HG02610 (cell line): ENCODE measurements at regions not wholly inside any gene's neighbourhood (a gene's known extent, or its start where the extent isn't known, plus 50 kb on each side); places are given as distances from the start of the nearest gene placed in this dataset.
"Not testable (repeated sequence)": the region's sequence is repeated elsewhere in the genome, so short reads cannot be mapped to it uniquely, and the experiment has no call there.

ENCODE experiments used
- ATAC-seq: cut with Tn5 transposase; IDR thresholded peaks from one replicate; pipeline ENCODE4 v1.9.1; 2021; ENCODE audit warnings: mild to moderate bottlenecking, moderate library complexity; ENCODE audit not compliant: unreplicated experiment

DNA sequence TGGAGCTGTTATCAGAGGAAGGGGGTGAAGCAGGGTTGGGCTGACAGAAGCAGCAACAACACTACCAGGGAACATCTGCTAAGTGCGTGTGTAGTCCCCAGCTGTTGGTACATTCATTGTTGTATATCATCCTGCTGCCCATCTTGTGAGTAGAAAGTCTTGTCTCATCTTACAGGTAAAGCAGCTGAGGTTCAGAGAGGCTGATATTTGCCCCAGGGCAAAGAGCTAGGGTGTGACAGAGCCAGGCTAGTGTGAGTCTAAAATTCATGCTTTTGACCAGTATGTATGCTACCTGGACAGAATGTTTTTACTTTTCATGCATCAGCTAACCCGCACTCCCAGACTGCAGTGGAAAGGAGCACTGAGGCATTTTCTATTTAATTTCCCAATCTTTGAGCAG lies 221.6 kb downstream of the STK31 start:
- no peak for ATAC-seq

- no peak for ATAC-seq
Observed at GRCh38 chr7:23938215-23938614, 228.2 kb downstream of the STK31 start.

DNA sequence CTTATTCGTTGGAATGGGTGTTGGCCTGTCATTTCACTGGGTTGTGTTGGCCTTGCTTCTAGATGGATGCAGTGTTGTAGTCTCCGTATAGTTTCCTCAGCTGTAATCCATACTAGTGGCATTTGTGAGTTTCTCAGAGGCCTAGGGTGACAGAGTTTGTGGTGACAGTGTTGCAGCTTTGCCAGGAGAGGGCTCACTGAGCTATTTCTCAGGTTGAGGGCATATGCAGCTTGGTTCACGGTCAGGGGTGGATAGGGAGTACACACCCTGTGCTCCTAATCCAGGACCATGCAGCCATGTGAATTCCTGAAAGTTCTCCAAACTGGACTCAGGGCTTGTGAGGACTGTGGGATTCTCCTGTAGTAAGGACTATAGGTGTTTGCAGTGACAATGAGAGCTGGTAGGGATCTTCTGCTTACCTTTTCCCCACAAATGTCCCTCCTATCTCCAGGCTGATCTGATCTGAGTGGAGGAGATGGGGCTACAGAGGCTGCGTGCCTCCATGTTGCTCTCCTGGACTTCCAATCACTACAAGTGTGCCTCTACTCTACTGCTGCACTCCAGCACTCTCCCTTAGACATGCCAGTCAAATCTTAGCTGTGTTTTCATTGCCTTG lies 229.0 kb downstream of the STK31 start:
- no peak for ATAC-seq

DNA sequence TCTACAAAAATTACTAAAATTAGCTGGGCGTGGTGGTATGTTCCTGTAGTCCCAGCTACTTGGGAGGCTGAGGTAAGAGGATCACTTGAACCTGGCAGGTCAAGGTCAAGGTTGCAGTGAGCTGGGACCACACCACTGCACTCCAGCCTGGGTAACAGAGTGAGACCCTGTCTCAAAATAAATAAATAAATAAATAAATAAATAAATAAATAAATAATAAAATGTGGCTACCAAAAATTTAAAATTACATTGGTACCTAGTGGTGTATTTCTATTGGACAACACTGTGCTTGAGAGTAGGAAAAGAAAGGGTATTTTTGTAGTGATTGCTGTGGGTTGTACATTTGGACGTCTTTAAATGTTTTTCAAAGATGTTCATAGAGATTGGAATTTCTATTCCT lies 229.7 kb downstream of the STK31 start:
- not testable (repeated sequence) for ATAC-seq

GRCh38 chr7:23941551-23941950 lies 231.5 kb downstream of the STK31 start:
- no peak for ATAC-seq

DNA sequence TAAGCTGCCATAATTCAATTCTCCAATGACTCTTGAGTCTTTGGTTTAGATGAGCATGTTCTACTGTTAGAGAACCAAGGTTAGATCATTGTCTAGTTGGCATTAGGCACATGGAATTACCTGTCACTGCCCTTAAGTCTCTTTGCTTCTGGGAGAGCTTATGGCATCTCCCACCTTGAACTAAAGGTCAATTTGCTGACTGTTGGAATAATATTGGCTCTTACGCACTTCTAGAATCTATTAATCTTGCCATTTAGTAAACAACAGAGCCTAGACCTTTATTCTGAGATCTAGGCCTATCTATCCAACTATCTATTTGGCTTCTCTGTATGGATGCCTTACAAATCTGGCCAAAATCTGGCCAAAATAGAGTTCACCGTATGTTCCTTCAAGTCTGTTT lies 232.0 kb downstream of the STK31 start:
- no peak for ATAC-seq

DNA sequence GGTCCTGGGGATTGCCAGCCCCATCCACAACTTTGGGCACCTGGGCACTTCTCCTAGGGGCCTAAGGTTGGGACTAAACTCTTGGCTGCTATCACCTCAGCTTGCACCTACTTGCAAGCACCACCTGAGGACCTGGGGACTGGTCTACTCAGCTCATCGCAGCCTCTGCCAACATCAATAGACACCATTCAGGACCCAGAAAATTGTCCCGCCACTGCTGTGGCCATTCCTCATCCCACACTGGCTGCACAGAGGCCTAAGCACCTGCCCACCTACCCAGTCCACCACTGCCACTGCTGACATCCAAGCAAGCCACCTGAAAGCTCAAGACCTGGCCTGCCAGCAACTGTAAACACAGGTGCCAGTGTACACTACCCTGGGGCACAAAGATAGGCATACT lies 234.1 kb downstream of the STK31 start:
- ATAC-seq = no peak

GRCh38 chr7:23945472-23945871 lies 235.5 kb downstream of the STK31 start:
- ATAC-seq = no peak

DNA sequence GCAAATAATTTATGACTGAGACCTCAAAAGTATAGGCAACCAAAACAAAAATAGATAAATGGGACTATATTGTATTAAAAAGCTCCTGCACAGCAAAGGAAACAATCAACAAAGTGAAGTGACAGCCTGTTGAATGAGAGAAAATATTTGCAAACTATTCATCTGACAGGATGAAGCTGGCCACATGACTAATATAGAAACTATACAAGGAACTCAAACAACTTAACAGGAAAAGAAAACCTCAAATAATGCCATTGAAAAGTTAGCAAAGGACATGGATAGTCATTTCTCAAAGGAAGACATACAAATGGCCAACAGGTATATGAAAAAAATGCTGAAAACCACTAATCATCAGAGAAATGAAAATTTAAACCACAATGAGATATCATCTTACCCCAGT lies 245.1 kb downstream of the STK31 start:
- no peak for ATAC-seq

DNA sequence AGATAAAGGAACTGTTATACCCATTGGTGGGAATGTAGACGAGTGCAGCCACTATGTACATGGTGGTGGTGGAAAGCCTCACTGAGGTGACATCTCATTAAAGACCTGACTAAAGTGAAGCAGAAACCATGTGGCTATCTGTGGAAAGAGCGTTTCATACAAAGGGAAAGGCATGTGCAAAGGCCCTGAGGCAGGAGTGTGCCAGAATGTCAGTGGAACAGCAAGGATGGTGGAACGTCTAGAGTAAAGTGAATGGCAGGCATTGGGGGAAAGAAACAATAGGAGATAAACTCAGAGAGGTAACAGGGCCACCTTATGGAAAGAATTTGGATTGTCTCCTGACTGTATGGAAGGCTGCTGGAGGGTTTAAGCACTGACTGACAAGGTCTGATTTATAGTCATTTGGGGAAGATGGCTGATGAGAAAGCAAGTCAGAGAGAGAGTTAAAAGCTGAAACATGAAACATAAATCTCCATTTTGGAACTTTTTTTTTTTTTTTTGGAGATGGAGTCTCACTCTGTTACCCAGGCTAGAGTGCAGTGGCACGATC lies 245.7 kb downstream of the STK31 start:
- no peak for ATAC-seq

GRCh38 chr7:23956772-23957576 lies 247.0 kb downstream of the STK31 start:
- ATAC-seq = no peak

- ATAC-seq = no peak
Observed at GRCh38 chr7:23959821-23960220, 249.8 kb downstream of the STK31 start.

- no peak for ATAC-seq
Observed at GRCh38 chr7:23960361-23960760, 250.3 kb downstream of the STK31 start.

DNA sequence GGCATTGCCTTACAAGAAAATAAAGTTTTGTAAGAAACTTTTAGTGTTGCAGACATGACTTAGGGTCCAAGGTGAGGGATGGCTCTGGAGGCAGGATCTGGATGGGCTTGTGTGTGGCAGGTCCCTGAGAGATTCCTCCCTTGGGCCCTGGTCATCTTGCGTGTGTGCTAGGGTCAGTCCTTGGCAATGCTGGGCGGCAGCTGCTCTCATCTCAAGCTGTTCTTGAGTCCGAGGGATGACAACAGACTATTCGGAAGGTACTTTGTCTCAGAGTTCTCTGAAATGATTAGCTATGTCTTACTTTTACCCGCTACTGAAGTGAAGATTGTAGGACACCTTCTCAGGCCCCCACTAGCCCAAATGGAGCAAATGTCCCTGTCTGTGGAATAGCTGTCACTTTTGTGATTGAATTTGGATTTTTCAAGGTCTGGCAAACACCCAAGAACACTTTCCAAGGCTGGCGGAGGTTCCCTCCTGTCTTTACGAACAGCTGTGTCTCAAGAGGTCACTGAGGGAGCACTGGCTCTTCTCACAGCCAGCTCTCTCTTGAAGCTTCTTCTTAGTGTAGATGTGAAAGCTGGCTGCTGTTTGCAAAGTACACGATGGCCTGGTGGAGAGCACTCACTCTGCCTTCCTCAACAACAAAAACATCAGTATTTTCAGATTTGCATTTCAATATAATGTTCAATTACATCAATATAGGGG lies 253.6 kb downstream of the STK31 start:
- ATAC-seq = no peak

DNA sequence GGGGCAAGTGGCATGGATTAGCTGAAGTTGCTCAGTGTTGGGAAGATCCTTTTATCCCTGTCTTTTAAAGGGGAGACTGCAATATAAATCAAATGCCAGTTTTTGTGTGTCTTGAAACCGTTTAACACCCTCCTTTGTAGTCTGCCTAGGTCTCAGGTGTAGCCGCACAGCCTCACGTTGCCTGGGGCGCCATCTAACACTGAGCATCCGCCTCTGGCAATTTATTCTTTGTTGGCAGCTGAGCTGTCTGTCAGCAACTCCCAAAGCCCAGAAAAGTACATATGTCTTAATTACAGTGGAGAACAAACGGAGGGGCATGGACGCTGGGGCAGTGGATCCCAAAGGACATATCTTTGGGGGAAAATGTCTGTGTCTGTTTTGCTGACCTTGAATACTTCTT lies 254.7 kb downstream of the STK31 start:
- ATAC-seq = no peak

GRCh38 chr7:23965296-23965695 lies 255.3 kb downstream of the STK31 start:
- no peak for ATAC-seq

DNA sequence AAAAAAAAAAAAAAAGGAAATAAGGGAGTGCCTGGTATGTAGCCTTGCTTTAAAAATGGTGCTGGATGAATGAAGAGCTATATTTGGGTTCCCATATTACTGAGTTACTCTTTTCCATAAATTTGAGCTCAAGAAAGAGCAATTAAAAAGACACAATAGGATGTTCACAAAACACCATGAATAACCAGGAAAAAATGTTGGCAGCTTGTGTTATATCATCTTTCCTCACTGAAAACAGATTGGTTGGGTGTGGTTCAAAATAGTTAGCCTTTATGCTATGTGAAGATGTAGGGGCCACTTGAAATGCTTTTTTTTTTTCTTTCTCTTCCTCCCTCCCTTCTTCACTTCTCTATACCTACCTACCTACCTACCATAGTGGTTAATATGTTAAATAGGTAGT lies 256.9 kb downstream of the STK31 start:
- ATAC-seq = no peak

DNA sequence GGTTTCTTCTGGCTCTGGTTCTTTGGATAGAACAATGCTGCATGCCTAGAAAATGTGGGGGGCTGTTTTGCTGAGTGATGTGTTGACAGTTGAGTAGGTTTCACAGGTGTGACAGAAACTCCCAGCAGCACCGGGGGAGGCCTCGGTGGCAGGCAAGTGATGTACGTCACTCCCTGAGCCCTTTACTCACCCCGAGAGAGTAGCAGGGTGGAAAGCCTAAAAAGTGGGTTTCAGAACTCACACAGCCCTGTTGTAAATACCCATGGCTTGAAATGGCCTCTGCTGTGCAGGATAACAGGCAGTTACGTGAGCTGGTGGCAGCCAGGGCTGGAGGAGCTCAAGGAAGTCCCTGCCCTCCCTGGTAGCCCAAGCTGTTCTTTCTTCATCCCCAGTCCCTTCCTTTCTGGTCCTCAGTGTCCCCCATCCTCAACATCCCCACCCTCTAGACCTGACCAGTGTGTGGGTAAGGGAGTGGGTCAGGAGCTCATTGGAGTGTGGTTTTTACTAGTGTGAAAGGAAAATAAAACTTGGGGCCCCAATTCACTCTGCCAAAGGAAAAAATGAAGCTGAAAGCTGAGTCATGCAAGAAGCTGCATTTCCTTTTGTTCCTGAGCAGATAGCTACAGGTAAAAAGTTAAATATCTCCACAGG lies 258.1 kb downstream of the STK31 start:
- no peak for ATAC-seq

- ATAC-seq = no peak
Observed at GRCh38 chr7:23968791-23969190, 258.8 kb downstream of the STK31 start.

DNA sequence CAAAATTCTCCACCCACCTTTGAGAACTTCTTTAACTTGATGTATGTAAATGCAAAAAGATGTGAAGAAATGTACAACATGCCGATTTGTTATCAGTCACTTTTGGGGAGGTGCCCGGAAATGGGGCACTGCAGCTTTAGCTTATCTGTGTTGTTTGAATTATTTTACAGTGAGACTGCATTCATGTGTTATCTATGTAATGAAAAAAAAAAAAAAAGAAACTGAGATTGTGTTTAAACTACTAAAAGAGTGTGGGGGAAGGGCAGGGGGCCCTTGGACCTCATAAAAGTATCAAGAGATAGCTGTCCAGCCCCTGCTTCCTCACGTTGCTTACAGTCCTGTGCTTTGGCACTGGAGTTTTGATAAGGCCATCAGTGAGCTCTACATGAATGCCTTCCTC lies 259.4 kb downstream of the STK31 start:
- ATAC-seq = no peak

GRCh38 chr7:23970193-23970592 lies 260.2 kb downstream of the STK31 start:
- ATAC-seq = no peak
